MG63 (cell line): ENCODE measurements at regions not wholly inside any gene's neighbourhood (a gene's known extent, or its start where the extent isn't known, plus 50 kb on each side); places are given as distances from the start of the nearest gene placed in this dataset.
"Not testable (repeated sequence)": the region's sequence is repeated elsewhere in the genome, so short reads cannot be mapped to it uniquely, and the experiment has no call there.

Source experiments
- DNase-seq: peaks from one replicate; pipeline ENCODE4 v3.0.0-alpha.2; 2020
- H3K27me3 ChIP-seq: fragments of 250-450 bp; sonication (Bioruptor Pico); 2 replicates; pipeline ENCODE4 v1.5.1; 2020; ENCODE audit warnings: mild to moderate bottlenecking, moderate library complexity
- H3K36me3 ChIP-seq: fragments of 250-450 bp; sonication (Bioruptor Pico); 2 replicates; pipeline ENCODE4 v1.5.1; 2020; ENCODE audit warnings: mild to moderate bottlenecking, moderate library complexity
- H3K4me3 ChIP-seq: fragments of 250-450 bp; sonication (Bioruptor Pico); 2 replicates; pipeline ENCODE4 v1.5.1; 2020; ENCODE audit warnings: mild to moderate bottlenecking, moderate library complexity
- H3K9me3 ChIP-seq: fragments of 250-450 bp; sonication (Bioruptor Pico); 2 replicates; pipeline ENCODE4 v1.5.1; 2020; ENCODE audit warnings: mild to moderate bottlenecking, moderate library complexity

GRCh38 chr21:24514081-24514733, 1093.1 kb downstream of the MRPL39 start:
- H3K36me3 ChIP-seq, result no peaks in the 10 kb centered on the region
- H3K27me3 ChIP-seq, result no peaks in the 10 kb centered on the region
- no peak overlapping the region for H3K4me3 ChIP-seq
- DNase-seq, result no peak
- H3K9me3 ChIP-seq, result no peaks in the 10 kb centered on the region

GRCh38 chr21:24509131-24509530, 1098.2 kb downstream of the MRPL39 start:
- Histone ChIP-seq H3K27me3 (no peaks in the 10 kb centered on the region), H3K4me3 (no peak overlapping the region), H3K36me3 (no peaks in the 10 kb centered on the region), H3K9me3 (peaks cover 2% of the 10 kb centered on the region)
- DNase-seq, result no peak

GRCh38 chr21:24486973-24487372, 1120.3 kb downstream of the MRPL39 start:
- Histone ChIP-seq H3K27me3 (no peaks in the 10 kb centered on the region), H3K9me3 (no peaks in the 10 kb centered on the region; the same call in 1 of the 2 replicates), H3K36me3 (no peaks in the 10 kb centered on the region), H3K4me3 (no peak overlapping the region)
- DNase-seq, result no peak

- H3K36me3 ChIP-seq, DNase-seq, H3K4me3 ChIP-seq, H3K27me3 ChIP-seq, H3K9me3 ChIP-seq: not testable (repeated sequence)
Observed at GRCh38 chr21:24483361-24483760, 1123.9 kb downstream of the MRPL39 start.

- H3K4me3 ChIP-seq, result no peak overlapping the region
- no peaks in the 10 kb centered on the region for H3K9me3 ChIP-seq
- DNase-seq, result no peak
- H3K27me3 ChIP-seq, result no peaks in the 10 kb centered on the region
- H3K36me3 ChIP-seq, result no peaks in the 10 kb centered on the region
Observed at GRCh38 chr21:24470852-24471251, 1136.4 kb downstream of the MRPL39 start.

GRCh38 chr21:24456358-24456757, 1150.9 kb downstream of the MRPL39 start:
- H3K9me3 ChIP-seq, result no peaks in the 10 kb centered on the region
- H3K4me3 ChIP-seq, result no peak overlapping the region
- DNase-seq, result peak; percentile 10
- no peaks in the 10 kb centered on the region for H3K36me3 ChIP-seq
- no peaks in the 10 kb centered on the region for H3K27me3 ChIP-seq

GRCh38 chr21:24450119-24450518, 1157.2 kb downstream of the MRPL39 start:
- Histone ChIP-seq H3K4me3 (no peak overlapping the region), H3K9me3 (no peaks in the 10 kb centered on the region), H3K27me3 (no peaks in the 10 kb centered on the region), H3K36me3 (no peaks in the 10 kb centered on the region)
- DNase-seq, result no peak

GRCh38 chr21:24445517-24445916, 1161.8 kb downstream of the MRPL39 start:
- DNase-seq, result no peak
- Histone ChIP-seq H3K36me3 (no peaks in the 10 kb centered on the region), H3K9me3 (no peaks in the 10 kb centered on the region), H3K4me3 (no peak overlapping the region), H3K27me3 (no peaks in the 10 kb centered on the region)

- Histone ChIP-seq H3K9me3 (no peaks in the 10 kb centered on the region), H3K27me3 (no peaks in the 10 kb centered on the region), H3K36me3 (no peaks in the 10 kb centered on the region), H3K4me3 (no peak overlapping the region)
- no peak for DNase-seq
Observed at GRCh38 chr21:24444736-24445135, 1162.5 kb downstream of the MRPL39 start.

GRCh38 chr21:24436236-24436635, 1171.0 kb downstream of the MRPL39 start:
- no peak for DNase-seq
- Histone ChIP-seq H3K27me3 (no peaks in the 10 kb centered on the region), H3K36me3 (no peaks in the 10 kb centered on the region), H3K9me3 (peaks cover 3% of the 10 kb centered on the region; the same call in 1 of the 2 replicates), H3K4me3 (no peak overlapping the region)

- no peak for DNase-seq
- H3K27me3 ChIP-seq, result no peaks in the 10 kb centered on the region
- peak overlapping the region; percentile 43 for H3K4me3 ChIP-seq
- no peaks in the 10 kb centered on the region for H3K9me3 ChIP-seq
- no peaks in the 10 kb centered on the region for H3K36me3 ChIP-seq
Observed at GRCh38 chr21:24428591-24429199, 1178.6 kb downstream of the MRPL39 start.

GRCh38 chr21:24424776-24425175, 1182.5 kb downstream of the MRPL39 start:
- Histone ChIP-seq H3K9me3 (peaks cover 5% of the 10 kb centered on the region), H3K4me3 (no peak overlapping the region)
- no peak for DNase-seq

GRCh38 chr21:24423546-24423945, 1183.7 kb downstream of the MRPL39 start:
- H3K9me3 ChIP-seq, result peaks cover 9% of the 10 kb centered on the region
- H3K27me3 ChIP-seq, result no peaks in the 10 kb centered on the region
- H3K36me3 ChIP-seq, result no peaks in the 10 kb centered on the region
- no peak overlapping the region for H3K4me3 ChIP-seq
- DNase-seq, result no peak

More at GRCh38 chr21:24424776-24425175, 1182.5 kb downstream of the MRPL39 start:
- no peaks in the 10 kb centered on the region for H3K27me3 ChIP-seq
- H3K36me3 ChIP-seq, result no peaks in the 10 kb centered on the region

- DNase-seq, result no peak
- H3K36me3 ChIP-seq, result no peaks in the 10 kb centered on the region
- no peaks in the 10 kb centered on the region for H3K27me3 ChIP-seq
- H3K4me3 ChIP-seq, result no peak overlapping the region
- H3K9me3 ChIP-seq, result peaks cover 9% of the 10 kb centered on the region
Observed at GRCh38 chr21:24420689-24421088, 1186.6 kb downstream of the MRPL39 start.

GRCh38 chr21:24419641-24420040, 1187.6 kb downstream of the MRPL39 start:
- H3K4me3 ChIP-seq, H3K27me3 ChIP-seq, H3K36me3 ChIP-seq, DNase-seq, H3K9me3 ChIP-seq: not testable (repeated sequence)

- H3K36me3 ChIP-seq, result no peaks in the 10 kb centered on the region
- no peaks in the 10 kb centered on the region for H3K27me3 ChIP-seq
- peaks cover 9% of the 10 kb centered on the region for H3K9me3 ChIP-seq
- DNase-seq, result no peak
- H3K4me3 ChIP-seq, result no peak overlapping the region
Observed at GRCh38 chr21:24418671-24419070, 1188.6 kb downstream of the MRPL39 start.

GRCh38 chr21:24411429-24411828, 1195.9 kb downstream of the MRPL39 start:
- Histone ChIP-seq H3K36me3 (no peaks in the 10 kb centered on the region), H3K27me3 (no peaks in the 10 kb centered on the region), H3K9me3 (no peaks in the 10 kb centered on the region), H3K4me3 (no peak overlapping the region)
- no peak for DNase-seq

GRCh38 chr21:24403221-24403620, 1204.1 kb downstream of the MRPL39 start:
- Histone ChIP-seq H3K9me3 (no peaks in the 10 kb centered on the region), H3K36me3 (no peaks in the 10 kb centered on the region), H3K27me3 (no peaks in the 10 kb centered on the region), H3K4me3 (no peak overlapping the region)
- DNase-seq, result no peak
